ENCODE measurements at regions not wholly inside any gene's neighbourhood (a gene's known extent, or its start where the extent isn't known, plus 50 kb on each side); places are given as distances from the start of the nearest gene placed in this dataset.

DNA sequence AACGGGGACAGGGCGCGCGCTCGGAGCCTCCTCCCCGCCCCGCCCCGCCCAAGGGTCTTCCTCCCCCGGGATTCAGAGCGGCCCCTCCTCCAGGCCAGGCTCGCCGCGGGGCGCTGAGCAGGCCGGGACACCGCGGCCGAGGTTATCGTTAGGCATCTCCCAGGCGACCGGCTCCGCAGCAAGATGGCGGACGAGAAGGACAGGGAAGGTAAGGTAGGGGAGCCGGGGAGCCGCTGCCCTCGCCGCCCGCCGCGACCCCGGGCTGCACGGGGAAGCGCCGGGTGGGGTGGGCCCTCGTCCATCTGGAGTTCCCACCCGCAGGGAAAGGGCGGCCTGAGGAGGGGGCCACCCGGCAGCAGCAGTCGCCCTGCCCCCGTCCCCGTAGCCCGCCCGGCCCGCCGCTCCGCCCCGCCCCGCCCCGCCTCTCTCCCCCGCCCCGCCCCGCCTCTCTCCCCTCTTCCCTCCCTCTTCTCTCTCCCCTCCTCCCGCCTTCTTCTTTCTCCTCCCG, 105.9 kb upstream of the HNRNPU start:
- DNase-seq: peak; percentile 82

- DNase-seq: peak; percentile 87
Observed at GRCh38 chr1:244969355-244970235, 105.3 kb upstream of the HNRNPU start.

GRCh38 chr1:244968881-244969280, 104.5 kb upstream of the HNRNPU start:
- no peak for DNase-seq

GRCh38 chr1:244968471-244968871, 104.1 kb upstream of the HNRNPU start:
- no peak for DNase-seq

- DNase-seq: no peak
Observed at GRCh38 chr1:244967159-244967558, 102.8 kb upstream of the HNRNPU start.

GRCh38 chr1:244965185-244966030, 101.1 kb upstream of the HNRNPU start:
- DNase-seq: no peak

DNA sequence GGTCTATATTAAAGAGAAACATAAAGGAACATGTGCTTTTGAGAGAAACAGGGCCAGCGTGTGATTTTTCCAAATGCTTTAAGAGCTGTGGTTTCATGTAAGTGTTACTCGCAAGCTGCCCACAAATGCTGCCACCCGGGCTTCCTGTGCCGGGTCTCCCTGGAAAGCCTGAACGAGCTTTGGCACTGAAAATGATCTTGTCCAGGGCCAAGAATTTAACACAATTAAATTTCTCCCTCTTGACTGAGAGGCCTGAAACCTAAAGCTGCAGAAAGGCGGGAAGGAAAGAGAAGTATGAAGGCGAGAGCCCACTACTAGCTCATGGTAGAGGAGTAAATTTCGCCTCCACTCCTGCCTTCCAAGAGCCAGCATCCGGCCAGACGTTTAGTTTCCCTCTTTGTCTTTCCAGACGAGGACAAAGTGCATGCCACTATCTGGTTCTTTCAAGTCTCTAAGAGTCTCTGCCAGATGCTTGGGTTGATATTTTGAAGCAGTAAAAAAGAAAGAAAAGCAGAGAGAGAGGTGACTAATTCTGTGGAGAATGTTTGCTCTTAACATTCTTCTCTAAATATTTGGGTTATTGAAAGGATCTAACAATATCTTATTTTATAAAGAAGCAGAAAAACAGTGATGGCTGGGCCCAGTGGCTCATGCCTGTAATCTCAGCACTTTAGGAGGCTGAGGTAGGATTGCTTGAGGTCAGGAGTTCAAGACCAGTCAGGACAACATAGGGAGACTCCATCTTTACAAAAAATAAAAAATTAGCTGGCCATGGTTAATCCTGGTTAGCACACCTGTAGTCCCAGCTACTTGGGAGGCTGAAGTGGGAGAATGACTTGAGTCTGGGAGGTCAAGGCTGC, 100.0 kb upstream of the HNRNPU start:
- DNase-seq: peak; percentile 89

DNA sequence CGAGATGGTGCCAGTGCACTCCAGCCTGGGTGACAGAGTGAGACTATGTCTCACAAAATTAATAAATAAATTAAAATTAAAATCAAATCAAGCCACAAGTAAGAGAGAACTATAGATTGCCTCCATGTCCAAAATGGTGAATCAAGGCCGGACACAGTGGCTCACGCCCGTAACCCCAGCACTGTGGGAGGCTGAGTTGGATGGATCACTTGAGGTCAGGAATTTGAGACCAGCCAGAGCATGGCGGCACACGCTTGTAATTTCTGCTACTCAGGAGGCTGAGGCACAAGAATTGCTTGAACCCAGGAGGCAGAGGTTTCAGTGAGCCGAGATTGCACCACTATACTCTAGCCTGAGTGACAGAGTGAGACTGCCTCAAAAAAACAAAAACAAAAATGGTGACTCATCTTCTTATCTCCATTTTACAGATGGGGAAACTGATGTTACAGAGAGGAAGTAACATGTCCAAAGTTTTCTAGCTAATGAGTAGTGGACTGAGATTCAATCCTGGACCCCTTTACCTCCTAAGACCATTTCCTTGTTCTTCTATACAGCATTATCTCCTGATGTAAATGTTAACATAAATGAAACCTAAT, 99.0 kb upstream of the HNRNPU start:
- DNase-seq: no peak

DNA sequence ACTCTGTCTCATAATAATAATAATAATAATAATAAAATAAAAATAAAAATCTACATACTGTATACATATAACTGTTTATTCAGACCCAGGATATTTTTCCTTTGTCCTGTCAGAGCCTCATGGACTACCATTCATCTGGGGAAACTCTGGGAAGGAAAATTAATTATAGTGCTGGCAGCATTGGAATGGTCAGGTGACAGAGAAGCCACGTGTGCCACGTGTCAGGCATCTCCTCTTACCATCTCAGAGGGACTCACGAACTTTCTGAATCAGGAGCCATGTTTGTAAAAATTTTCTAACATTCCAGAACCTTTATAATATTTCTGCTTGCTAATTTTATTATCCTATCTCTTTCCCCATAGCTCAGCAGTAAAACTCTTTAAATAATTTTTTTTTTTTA, 97.8 kb upstream of the HNRNPU start:
- no peak for DNase-seq

- no peak for DNase-seq
Observed at GRCh38 chr1:244960904-244961303, 96.6 kb upstream of the HNRNPU start.

DNA sequence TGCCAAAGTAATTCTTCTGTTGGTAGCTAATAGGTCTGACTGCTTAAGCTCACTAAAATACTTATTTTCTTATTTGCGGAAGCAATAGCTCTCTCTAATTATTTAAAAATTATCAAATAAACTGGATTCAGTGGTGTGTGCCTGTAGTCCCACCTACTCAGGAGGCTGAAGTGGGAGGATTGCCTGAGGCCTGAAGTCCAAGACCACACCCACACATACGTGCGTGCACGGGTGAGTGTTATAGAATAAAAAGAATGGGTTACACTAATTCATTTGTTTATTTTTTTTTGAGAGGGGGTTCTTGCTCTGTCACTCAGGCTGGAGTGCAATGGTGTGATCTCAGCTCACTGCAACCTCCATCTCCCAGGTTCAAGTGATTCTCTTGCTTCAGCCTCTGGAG, 94.2 kb upstream of the HNRNPU start:
- DNase-seq: no peak

DNA sequence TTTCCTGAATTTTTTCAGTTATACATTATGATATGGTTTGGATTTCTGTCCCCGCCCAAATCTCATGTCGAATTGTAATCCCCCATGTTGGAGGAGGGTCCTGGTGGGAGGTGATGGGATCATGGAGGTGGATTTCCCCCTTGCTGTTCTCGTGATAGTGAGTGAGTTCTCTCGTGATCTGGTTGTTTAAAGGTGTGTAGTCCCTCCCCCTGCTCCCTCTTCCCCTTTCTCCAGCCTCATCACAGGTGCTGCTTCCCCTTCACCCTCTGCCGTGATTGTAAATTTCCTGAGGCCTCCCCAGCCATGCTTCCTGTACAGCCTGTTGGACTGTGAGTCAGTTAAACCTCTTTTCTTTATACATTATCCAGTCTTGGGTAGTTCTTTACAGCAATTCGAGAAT, 93.2 kb upstream of the HNRNPU start:
- no peak for DNase-seq

GRCh38 chr1:244957122-244957521, 92.8 kb upstream of the HNRNPU start:
- DNase-seq: no peak

GRCh38 chr1:244955661-244956060, 91.3 kb upstream of the HNRNPU start:
- no peak for DNase-seq

DNA sequence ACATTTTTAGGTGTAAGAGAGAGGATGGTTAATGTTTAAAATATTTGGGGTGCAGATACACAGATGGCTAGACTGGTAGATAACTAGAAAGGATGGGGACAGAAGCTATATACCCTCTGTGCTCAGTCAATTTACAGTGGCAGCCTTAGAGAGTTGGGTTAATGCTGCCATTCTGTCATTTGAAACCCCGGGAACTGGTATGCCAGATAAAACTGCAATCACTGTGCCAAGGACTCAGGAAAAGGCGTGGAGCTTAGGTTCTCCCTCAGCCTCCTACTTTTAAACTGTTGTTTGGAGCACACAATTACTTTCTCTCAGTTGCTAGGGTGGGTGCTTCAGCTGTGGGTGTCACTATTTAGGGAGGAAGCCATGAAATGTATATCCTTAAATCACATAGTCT, 90.0 kb upstream of the HNRNPU start:
- no peak for DNase-seq

GRCh38 chr1:244953901-244954300, 89.6 kb upstream of the HNRNPU start:
- DNase-seq: no peak

DNA sequence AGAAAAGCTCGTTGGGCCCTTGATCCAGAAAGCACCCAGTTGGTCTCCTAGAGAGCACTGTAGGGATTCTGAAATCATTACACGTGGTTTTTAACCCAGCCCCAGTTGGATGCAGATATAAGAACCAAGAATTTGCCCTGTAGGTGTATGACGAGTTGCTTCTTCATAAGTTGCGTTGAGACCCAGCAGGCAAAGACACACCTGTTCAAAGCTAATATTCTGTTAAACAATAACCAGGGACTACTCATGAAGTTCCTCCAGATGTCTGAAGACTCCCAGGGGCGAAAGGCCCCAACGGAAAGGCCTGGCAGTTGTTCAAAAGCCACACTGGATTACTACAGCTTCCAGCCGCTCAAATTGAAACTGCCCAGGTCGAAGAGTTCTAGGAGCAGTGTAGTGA, 88.6 kb upstream of the HNRNPU start:
- no peak for DNase-seq

DNA sequence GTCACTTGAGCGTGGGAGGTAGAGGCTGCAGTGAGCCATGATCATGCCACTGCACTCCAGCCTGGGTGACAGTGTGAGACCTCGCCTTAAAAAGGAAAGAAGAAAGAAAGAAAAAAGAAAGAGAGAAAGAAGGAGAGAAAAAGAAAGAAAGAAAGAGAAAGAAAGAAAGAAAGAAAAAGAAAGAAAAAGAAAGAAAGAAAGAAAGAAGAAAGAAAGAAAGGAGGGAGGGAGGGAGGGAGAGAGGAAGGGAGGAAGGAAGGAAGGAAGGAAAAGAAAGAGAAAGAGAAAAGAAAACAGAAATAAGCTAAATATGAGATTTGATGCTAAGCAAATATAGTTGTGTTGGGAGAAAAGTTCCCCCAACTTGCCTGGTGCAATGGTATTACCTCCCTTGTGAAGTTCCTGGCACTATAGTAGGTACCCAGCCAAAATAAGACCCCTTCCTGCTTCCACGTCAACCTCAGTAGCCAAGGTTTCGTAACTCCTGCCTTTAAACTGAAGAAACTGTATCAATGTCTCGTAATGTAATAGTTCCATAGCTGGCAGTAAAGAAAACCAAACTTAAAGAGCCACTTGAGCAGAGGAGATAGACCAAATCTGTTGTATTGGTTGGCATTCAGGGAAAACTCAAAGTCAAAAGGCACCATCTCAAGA, 88.1 kb upstream of the HNRNPU start:
- DNase-seq: no peak

DNA sequence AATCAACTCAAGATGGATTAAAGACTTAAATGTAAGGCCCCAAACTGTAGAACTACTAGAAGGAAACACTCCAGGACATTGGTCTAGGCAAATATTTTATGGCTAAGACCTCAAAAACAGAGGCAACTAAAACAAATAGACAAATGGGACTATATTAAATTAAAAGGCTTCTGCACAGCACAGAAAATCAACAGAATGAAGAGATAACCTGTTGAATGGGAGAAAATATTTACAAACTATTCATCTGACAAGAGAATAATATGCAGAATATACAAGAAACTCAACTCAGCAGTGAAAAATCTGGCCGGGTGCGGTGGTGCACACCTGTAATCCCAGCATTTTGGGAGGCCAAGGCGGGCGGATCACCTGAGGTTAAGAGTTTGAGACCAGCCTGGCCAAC, 84.1 kb upstream of the HNRNPU start:
- no peak for DNase-seq

GRCh38 chr1:244945109-244945671, 80.8 kb upstream of the HNRNPU start:
- no peak for DNase-seq

GRCh38 chr1:244941121-244941520, 76.8 kb upstream of the HNRNPU start:
- no peak for DNase-seq

Measured in fibroblast of skin of scalp (primary cell).